Sigmoid colon (tissue), 4 donors: ENCODE measurements at regions not wholly inside any gene's neighbourhood (a gene's known extent, or its start where the extent isn't known, plus 50 kb on each side); places are given as distances from the start of the nearest gene placed in this dataset.

Experiments used
- CTCF ChIP-seq, 4 experiments: fragments of 450-650 bp in 3 of 4; fragments of 200-600 bp in 1 of 4; IDR thresholded peaks; one replicate each; pipeline ENCODE4 v1.5.1; 2016 to 2019; ENCODE audit warnings: antibody characterized with exemption in 4 of 4, mild to moderate bottlenecking in 3 of 4, moderate library complexity in 2 of 4
- POLR2A ChIP-seq, 2 donors: fragments of 450-650 bp; IDR thresholded peaks; one replicate each; pipeline ENCODE4 v1.6.1; 2016; ENCODE audit warnings: antibody characterized with exemption in 2 of 2, mild to moderate bottlenecking in 2 of 2, moderate library complexity in 2 of 2
- POLR2AphosphoS5 ChIP-seq, 4 donors: sonication (generic); formaldehyde crosslinking; IDR thresholded peaks; one replicate each; pipeline ENCODE4 v1.6.1; 2017; ENCODE audit warnings: antibody characterized with exemption in 4 of 4

DNA sequence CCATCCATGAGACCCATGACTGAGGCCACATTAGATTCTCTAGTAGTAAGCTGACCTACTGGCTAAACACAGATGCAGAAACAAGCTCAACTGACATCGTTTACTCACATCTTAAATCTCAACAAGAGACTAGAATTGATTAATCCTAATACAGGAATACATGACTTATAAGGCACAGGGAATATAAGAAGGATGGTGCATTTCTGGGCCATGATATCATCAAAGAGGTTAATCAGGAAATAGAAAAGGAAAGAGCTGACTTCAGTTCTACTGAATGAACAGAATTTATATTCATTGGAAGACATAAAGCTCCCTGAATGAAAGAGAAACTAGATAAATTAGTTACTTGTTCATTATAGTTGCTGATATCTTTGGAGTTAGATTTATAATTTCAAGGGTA, 1406.5 kb downstream of the STIM2 start:
- TF ChIP-seq CTCF (IDR thresholded peaks at IDR 0.05) (no peak), POLR2AphosphoS5 (IDR thresholded peaks at IDR 0.05) (no peak), POLR2A (IDR thresholded peaks at IDR 0.05) (no peak)
